Endothelial cell of umbilical vein (primary cell): ENCODE measurements at regions not wholly inside any gene's neighbourhood (a gene's known extent, or its start where the extent isn't known, plus 50 kb on each side); places are given as distances from the start of the nearest gene placed in this dataset.

Experiments
- EZH2 ChIP-seq: IDR thresholded peaks from 2 replicates; pipeline ENCODE4 v1.6.1; 2012; ENCODE audit warnings: borderline replicate concordance, low read depth, mild to moderate bottlenecking, moderate library complexity, low read length, inconsistent platforms; ENCODE audit not compliant: severe bottlenecking
- MYC ChIP-seq: IDR thresholded peaks from one replicate; pipeline ENCODE4 v1.6.1; 2011; ENCODE audit warnings: mild to moderate bottlenecking, low read depth, low read length
- POLR2A ChIP-seq: IDR thresholded peaks from 2 replicates; pipeline ENCODE4 v1.6.1; 2012; ENCODE audit warnings: low read depth, mild to moderate bottlenecking, control low read depth, low read length
- POLR2AphosphoS5 ChIP-seq: IDR thresholded peaks from 2 replicates; pipeline ENCODE4 v1.6.1; 2012; ENCODE audit warnings: low read depth, mild to moderate bottlenecking, control low read depth, low read length, moderate library complexity; ENCODE audit not compliant: insufficient read depth
- TF ChIP-seq, protein P1 (sequence below), 2 donors: IDR thresholded peaks; 1 replicate in 1 of 2; 2 replicates in 1 of 2; pipeline ENCODE4 v1.5.1; 2011; ENCODE audit warnings: low read length in 2 of 2, mild to moderate bottlenecking in 2 of 2, moderate library complexity in 2 of 2, control low read depth in 1 of 2, inconsistent platforms in 1 of 2, low read depth in 1 of 2; ENCODE audit not compliant: insufficient read depth in 1 of 2; ENCODE audit errors: extremely low read depth in 1 of 2

DNA sequence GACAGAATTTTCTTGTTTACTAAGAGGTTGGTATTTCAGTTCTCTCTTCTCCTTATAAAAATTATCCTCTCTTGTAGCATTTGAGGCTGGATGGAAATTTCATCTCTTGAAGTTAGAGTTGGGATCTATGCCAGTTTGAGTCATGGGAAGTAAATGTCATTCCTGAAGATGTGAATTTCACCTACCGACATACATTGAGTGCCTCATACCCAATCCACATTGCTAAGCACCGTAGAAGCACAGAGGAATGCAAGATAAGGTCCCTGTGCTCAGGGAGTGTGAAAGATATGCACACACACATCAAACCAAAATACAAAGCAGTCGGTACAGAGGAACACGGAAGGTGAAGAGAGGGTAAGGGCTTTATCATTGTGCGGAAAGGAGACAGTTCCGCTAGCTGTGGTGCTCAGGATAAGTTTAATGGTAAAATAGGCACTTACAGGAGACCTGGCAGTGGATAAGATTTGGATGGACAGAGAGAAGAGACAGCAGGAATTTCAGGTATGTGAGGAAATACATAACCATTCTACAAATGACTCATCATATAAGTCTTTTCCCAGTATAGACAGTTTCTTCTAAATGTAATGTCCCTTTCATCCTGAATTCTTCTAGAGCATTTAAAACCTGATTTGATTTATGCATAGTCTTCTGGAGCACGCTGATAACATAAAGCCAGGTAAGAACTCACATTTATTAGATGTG, 205.3 kb upstream of the ST6GAL2 start:
- TF ChIP-seq, protein P1, sequence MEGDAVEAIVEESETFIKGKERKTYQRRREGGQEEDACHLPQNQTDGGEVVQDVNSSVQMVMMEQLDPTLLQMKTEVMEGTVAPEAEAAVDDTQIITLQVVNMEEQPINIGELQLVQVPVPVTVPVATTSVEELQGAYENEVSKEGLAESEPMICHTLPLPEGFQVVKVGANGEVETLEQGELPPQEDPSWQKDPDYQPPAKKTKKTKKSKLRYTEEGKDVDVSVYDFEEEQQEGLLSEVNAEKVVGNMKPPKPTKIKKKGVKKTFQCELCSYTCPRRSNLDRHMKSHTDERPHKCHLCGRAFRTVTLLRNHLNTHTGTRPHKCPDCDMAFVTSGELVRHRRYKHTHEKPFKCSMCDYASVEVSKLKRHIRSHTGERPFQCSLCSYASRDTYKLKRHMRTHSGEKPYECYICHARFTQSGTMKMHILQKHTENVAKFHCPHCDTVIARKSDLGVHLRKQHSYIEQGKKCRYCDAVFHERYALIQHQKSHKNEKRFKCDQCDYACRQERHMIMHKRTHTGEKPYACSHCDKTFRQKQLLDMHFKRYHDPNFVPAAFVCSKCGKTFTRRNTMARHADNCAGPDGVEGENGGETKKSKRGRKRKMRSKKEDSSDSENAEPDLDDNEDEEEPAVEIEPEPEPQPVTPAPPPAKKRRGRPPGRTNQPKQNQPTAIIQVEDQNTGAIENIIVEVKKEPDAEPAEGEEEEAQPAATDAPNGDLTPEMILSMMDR (IDR thresholded peaks at IDR 0.05; ENCODE audit: extremely low read depth in 1 of 2, insufficient read depth in 1 of 2, low read depth in 1 of 2, low read length in 2 of 2): no peak
- TF ChIP-seq EZH2: no peak
- no peak for TF ChIP-seq POLR2AphosphoS5
- no peak for TF ChIP-seq POLR2A
- no peak for TF ChIP-seq MYC
